ENCODE measurements at regions not wholly inside any gene's neighbourhood (a gene's known extent, or its start where the extent isn't known, plus 50 kb on each side); places are given as distances from the start of the nearest gene placed in this dataset.

GRCh38 chr7:119578116-119578515 lies 694.9 kb upstream of the KCND2 start:
- ChIA-PET CTCF (interaction anchor here (0.6 to 1.0 kb wide), 2 partner anchors 25 to 62 kb away, joined by 3 read pairs; no protein-coding TSS in a partner anchor), POLR2A (no interaction called here)
- DNase-seq (ENCODE audit: low read depth in 1 of 2, low spot score in 1 of 2) (no peak), ATAC-seq (no peak), FAIRE-seq (no peak)
- 8% methylated on average over 2 of the region's 2 CpGs for WGBS (ENCODE audit: missing lambda C conversion rate)
- Histone ChIP-seq H3K4me1 (no peaks in the 10 kb centered on the region), H3K4me2 (no peak overlapping the region), H3K27ac (no peak overlapping the region), H3K9me3 (no peaks in the 10 kb centered on the region), H3K4me3 (no peak overlapping the region)
- no peak for TF ChIP-seq USF2 (IDR thresholded peaks at IDR 0.05)
- TF ChIP-seq TFCP2L1 (CRISPR knock-in tag; IDR thresholded peaks at IDR 0.05) = no peak
- no peak for TF ChIP-seq MAX (IDR thresholded peaks at IDR 0.05)
- no peak for TF ChIP-seq ZFP36 (IDR thresholded peaks at IDR 0.05; ENCODE audit: borderline replicate concordance, partially characterized antibody)
- no peak for TF ChIP-seq CHD4 (IDR thresholded peaks at IDR 0.05; ENCODE audit: borderline replicate concordance)
- TF ChIP-seq KDM1A (IDR thresholded peaks at IDR 0.05; ENCODE audit: low read depth) = no peak
- no peak for TF ChIP-seq CBX8 (IDR thresholded peaks at IDR 0.05)
- no peak for TF ChIP-seq EHF (CRISPR knock-in tag; IDR thresholded peaks at IDR 0.05)
- TF ChIP-seq REST (IDR thresholded peaks at IDR 0.05) = no peak

GRCh38 chr7:119594956-119595355 lies 678.0 kb upstream of the KCND2 start:
- Histone ChIP-seq H3K4me1 (no peaks in the 10 kb centered on the region), H3K4me3 (no peak overlapping the region), H3K27ac (no peak overlapping the region), H3K9me3 (no peaks in the 10 kb centered on the region), H3K4me2 (no peak overlapping the region)
- 48% methylated on average over 4 of the region's 4 CpGs for WGBS (ENCODE audit: missing lambda C conversion rate)
- TF ChIP-seq NR3C1 (IDR thresholded peaks at IDR 0.05) = no peak
- no peak for TF ChIP-seq REST (IDR thresholded peaks at IDR 0.05)
- no peak for TF ChIP-seq CHD2 (IDR thresholded peaks at IDR 0.05; ENCODE audit: low read length, partially characterized antibody)
- TF ChIP-seq EP300 (IDR thresholded peaks at IDR 0.05) = no peak
- no peak for TF ChIP-seq RAD21 (conservative IDR thresholded peaks at IDR 0.05 in 1 of 2, IDR thresholded peaks at IDR 0.05 in 1 of 2)
- no peak for TF ChIP-seq HDAC2 (IDR thresholded peaks at IDR 0.05)
- no peak for TF ChIP-seq POLR2A (IDR thresholded peaks at IDR 0.05; ENCODE audit: low read length)
- FAIRE-seq = no peak
- ChIA-PET CTCF (no interaction called here), POLR2A (no interaction called here)
- ATAC-seq = no peak
- DNase-seq (ENCODE audit: low read depth in 1 of 2, low spot score in 1 of 2) = no peak

GRCh38 chr7:119596651-119597050 lies 676.3 kb upstream of the KCND2 start:
- ChIA-PET CTCF (no interaction called here), POLR2A (no interaction called here)
- Histone ChIP-seq H3K9me3 (no peaks in the 10 kb centered on the region), H3K4me2 (no peak overlapping the region), H3K4me3 (no peak overlapping the region), H3K4me1 (no peaks in the 10 kb centered on the region), H3K27ac (no peak overlapping the region)
- 0% methylated on average over 1 of the region's 1 CpG for WGBS (ENCODE audit: missing lambda C conversion rate)
- DNase-seq (ENCODE audit: low read depth in 1 of 2, low spot score in 1 of 2) (no peak), FAIRE-seq (no peak), ATAC-seq (no peak)
- TF ChIP-seq ZNF302 (CRISPR knock-in tag; IDR thresholded peaks at IDR 0.05) = no peak
- TF ChIP-seq EHF (CRISPR knock-in tag; IDR thresholded peaks at IDR 0.05) = no peak
- no peak for TF ChIP-seq JUNB (IDR thresholded peaks at IDR 0.05)
- no peak for TF ChIP-seq NPAS2 (CRISPR knock-in tag; IDR thresholded peaks at IDR 0.05; ENCODE audit: borderline replicate concordance)
- TF ChIP-seq SREBF2 (IDR thresholded peaks at IDR 0.05) = no peak
- TF ChIP-seq EHMT2 (IDR thresholded peaks at IDR 0.05; ENCODE audit: low read depth) = no peak
- TF ChIP-seq HOXB13 (CRISPR knock-in tag; IDR thresholded peaks at IDR 0.05; ENCODE audit: low read depth) = no peak
- TF ChIP-seq JUN (IDR thresholded peaks at IDR 0.05) = no peak
- no peak for TF ChIP-seq HDAC2 (IDR thresholded peaks at IDR 0.05)
- TF ChIP-seq EP300 (IDR thresholded peaks at IDR 0.05) = no peak
- TF ChIP-seq BCL3 (IDR thresholded peaks at IDR 0.05) = no peak
- no peak for TF ChIP-seq CHD4 (IDR thresholded peaks at IDR 0.05; ENCODE audit: borderline replicate concordance)
- TF ChIP-seq MAX (IDR thresholded peaks at IDR 0.05) = no peak
- no peak for TF ChIP-seq GATA3 (IDR thresholded peaks at IDR 0.05; ENCODE audit: borderline replicate concordance)
- no peak for TF ChIP-seq BHLHE40 (IDR thresholded peaks at IDR 0.05; ENCODE audit: low read depth, low read length)
- no peak for TF ChIP-seq ESRRA (IDR thresholded peaks at IDR 0.05; ENCODE audit: borderline replicate concordance, low read length)
